Dedifferentiated amniotic fluid mesenchymal stem cell (primary cell): ENCODE measurements at regions not wholly inside any gene's neighbourhood (a gene's known extent, or its start where the extent isn't known, plus 50 kb on each side); places are given as distances from the start of the nearest gene placed in this dataset.

ENCODE experiments used
- DNase-seq: peaks from one replicate; pipeline ENCODE4 v3.0.0-alpha.2; 2016; ENCODE audit errors: extremely low spot score

DNA sequence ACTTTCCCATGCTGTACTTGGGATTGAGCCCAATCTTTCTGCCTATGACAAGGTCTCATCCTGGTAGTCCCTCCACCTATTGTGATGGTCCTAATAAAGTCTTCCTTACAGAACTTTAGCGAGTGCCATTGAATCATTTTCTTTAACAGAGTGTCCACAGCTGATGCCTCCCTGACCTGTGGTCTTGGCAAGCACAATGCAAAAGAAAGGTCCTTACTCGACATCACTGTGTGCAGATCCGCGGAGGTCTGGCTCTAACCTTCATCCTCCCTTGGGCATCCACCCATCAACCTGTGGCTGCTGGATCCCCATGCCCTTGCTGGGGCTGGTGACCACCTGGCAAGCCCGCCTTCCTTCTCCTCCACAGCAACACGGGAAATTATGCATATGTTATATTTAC lies 1203.9 kb downstream of the TBC1D22A start:
- DNase-seq: no peak

DNA sequence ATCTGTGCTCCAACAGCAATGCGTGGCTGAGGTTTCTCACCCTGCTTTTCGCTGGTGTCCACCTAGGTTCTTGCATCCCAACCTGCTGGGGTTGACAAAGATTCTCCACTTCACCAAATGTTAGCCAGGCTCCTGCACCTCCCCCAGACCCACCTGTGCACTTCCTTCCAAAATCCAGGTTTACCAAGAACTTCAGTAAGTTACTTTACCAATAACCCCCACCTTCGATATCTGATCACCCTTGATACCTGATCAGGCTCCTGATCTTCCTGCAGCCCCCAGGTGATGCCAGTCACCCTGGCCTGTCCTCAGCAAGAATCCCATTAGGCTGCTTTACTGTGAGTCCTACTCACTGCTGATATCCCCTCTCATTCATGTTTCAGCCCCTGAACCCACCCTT lies 1203.4 kb downstream of the TBC1D22A start:
- DNase-seq: no peak

DNA sequence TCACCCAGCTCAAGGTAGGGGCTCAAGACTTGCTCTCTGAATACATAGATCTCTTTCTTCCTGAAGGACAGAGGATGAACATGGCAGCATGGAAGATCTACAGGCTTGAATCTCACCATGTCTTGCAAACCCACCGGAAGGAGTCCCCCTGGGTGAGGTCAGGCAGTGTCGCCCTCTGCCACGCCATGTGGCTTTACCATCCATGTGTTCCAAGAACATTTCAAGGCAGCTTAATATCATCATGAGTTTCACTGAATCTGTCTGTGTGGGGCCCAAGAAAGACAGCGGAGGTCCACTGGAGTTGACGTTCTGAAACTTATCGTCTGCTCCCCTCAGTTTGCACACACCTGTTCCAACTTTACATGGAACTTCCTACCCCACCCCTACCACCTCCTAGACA lies 1202.6 kb downstream of the TBC1D22A start:
- no peak for DNase-seq

DNA sequence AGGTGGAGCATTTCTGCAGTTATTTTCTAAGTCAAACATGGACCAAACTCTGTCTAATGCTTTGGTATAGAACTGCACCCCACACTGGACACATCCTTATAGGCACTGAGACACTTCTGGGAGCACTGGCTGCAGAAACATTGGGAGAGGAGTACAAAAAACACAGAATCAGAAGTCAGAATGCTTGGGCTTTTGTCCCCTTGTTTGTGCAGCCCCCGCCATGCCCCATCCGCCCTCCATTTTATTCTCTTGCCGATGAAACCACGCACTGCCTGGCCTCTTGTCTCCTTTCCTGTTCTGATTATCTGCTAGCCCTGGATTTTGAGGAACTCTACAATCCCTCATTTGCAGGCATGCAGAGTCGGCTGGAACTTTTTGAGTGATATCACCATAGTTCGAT lies 1201.2 kb downstream of the TBC1D22A start:
- DNase-seq: no peak

DNA sequence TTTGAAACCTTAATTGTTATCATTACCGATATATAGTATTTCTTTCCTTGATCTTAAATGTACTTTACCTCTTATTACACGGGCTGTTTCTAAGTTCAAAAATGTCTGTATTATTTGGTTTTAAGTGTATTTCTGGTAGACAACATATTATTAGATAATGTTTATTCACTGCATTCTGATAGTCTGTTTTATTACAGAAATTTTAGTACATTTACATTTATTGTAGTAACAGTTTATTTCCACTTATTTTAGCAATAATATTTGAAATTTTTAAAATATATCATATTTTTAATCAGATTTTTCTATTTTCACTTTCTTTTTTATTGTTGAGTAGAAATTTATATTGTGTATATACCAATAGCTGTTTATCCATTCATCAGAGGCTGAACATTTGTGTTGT lies 1195.2 kb downstream of the TBC1D22A start:
- no peak for DNase-seq

DNA sequence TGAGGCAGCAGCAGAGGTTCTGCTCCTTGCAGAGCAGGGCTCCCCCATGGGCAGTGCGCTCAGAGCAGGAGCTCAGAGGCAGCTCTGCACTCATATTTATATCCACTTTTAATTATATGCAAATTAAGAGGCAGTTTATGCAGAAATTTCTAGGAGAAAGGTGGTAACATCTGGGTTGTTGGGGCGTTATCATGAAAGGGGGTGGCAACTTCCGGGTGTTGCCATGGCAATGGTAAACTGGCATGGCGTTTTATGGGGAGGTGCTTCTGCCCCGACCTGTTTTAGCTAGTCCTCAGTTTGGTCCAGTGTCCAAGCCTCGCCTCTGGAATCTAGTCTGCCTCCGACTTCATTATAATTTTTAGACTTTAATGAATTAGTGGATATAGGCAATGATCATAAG lies 1191.7 kb downstream of the TBC1D22A start:
- no peak for DNase-seq

DNA sequence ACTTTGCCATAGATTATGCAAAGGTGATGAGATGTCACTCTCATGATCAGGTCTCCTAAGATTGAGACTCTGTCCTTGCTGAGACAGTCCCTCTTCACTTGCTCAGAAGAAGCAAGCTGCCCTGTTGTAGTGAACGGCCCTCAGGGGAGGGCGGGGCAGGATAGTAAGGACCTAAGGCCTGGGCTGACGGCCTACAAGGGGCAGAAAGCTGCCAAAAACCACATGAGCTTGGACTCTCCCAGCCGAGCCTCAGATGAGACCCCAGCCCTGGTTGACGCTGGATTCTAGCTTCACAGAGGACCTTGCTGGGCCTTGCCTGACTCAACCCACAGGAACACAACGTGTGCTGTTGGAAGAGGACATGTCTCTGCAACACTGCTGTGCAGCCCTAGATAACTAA lies 1182.5 kb downstream of the TBC1D22A start:
- DNase-seq: no peak

DNA sequence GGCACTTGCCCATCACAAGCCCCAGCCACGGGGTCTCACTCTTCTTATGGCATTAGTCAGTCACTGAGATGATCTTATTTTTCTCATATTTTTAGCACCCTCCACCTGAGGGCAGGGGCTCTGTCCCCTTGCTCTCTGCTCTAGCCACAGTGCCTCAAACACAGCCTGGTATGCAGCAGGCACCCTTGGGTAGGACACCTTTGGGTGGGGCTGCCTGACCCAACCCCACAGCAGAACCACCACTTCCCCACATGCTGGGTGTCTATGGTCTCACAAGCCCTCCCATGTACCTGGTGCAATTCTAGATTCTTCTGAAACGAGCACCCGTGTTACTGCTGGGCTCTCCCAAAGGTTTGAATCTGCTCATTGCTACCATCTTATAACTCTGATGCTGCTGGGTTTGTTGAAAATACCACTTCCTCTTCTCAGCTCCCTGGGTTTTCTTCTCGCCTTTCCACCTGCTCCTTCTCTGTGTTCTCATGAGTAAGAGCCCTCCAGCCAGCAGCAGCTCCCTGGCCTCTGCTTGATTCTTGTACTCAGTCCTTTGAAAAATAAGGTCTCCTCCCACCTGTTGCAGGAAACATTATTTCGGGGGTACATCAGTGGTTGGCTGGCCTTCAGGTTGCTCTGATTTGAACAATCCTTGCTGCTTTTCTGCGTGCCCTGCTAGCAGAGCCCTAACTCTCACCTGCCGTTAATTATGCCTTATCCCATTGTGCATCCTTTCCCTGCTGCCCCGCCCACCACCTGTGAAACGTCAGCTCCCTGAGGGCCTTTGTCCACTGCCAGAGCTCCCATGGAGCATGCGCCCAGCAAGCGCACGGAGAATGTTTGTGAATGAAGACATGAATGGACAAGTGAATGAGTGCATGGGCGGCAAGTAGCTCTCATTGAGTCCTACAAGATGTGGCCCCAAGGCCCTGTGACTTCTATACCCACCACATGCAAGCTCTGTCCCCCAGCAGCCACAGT lies 1181.6 kb downstream of the TBC1D22A start:
- DNase-seq: no peak

DNA sequence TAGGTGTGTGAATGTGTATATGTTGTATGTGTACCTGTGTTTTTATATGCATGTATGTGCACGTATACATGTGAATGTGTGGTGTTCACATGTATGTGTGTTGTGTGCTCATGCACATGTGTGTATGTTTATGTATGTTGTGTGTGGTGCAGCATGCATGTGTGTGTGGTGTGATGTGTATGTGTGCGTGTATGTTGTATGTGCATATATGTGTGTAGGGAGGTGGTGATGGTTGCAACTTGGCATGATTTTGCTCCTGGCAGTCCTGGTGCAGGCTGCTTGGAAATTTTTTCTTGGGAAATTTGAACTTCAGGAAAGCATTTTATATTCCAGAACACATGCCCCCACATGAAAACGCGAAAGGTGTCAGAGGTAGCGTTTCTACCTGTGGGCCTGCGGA lies 1177.8 kb downstream of the TBC1D22A start:
- DNase-seq: no peak

DNA sequence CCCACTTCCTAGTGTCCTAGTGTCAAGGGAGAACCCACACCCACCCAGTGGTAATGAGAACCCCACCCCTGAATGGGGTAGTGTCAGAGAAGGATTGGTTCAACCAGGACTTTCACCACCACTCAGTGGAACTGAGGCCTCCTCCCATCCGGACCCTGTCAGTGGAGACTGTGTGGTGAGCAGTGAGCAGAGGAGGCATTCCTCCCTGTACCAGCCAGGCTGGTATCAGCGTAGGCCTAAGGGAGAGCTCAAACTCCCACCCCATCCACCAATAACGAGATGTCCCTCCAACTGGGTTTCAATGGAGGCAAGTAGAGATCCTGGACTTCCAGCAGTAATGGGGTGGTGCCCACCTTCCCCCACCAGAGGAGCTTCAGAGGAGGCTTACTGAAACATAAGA lies 1171.4 kb downstream of the TBC1D22A start:
- no peak for DNase-seq

DNA sequence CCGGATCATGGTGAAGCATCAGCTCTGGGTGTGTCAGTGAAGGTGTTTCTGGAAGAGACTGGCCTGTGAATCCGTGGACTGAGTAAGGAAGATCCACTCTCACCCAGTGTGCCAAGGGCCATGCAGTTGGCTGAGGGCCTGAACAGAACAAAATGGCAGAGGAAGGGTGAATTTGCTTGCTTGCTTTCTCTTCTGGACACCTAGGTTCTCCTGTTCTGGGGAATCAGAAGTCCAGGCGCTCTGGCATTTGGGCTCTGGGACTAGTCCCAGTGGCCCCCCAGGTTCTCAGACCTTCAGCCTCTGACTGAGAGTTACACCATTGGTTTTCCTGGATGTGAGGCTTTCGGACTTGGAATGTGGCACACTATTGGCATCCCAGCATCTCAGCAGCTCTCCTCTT lies 1170.8 kb downstream of the TBC1D22A start:
- no peak for DNase-seq

DNA sequence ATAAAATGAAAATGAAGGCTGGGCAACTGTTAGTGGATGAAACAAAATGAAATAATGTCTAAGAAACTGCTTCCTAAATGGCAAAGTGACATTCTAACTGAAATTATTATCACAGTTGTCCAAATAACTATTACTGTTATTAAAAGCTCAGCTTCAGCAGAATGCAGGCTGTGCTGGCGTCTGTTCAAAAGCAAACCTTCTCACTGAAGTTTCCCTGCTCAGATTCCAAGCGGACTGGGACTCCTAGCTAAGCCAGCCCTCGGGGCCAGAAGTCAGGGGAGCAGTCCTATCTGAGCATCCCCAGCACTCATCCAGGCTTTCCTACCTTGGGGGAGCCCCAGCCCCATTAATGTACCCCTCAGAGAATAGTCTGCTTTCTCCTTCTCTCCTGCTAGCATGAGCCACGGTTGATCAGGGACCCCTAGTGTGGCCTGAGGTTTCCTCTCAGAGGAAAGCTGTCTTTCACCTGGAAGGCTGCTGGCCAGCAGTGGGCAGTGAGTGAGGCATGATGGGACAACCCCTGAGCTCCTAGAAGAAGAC lies 1167.3 kb downstream of the TBC1D22A start:
- DNase-seq: no peak

DNA sequence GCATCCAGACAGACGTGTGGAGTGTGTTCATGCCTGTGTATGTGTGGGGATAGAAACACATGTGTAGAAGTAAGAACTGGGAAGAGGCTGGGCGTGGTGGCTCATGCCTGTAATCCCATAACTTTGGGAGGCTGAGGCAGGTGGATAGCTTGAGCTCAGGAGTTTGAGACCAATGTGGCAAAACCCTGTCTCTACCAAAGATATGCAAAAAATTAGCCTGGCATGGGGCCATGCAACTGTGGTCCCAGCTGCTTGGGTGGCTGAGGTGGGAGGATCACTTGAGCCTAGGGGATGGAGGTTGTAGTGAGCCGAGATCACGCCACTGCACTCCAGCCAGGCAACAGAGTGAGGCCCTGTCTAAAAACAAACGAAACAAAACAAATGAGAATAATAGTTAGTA lies 1166.6 kb downstream of the TBC1D22A start:
- DNase-seq: no peak

DNA sequence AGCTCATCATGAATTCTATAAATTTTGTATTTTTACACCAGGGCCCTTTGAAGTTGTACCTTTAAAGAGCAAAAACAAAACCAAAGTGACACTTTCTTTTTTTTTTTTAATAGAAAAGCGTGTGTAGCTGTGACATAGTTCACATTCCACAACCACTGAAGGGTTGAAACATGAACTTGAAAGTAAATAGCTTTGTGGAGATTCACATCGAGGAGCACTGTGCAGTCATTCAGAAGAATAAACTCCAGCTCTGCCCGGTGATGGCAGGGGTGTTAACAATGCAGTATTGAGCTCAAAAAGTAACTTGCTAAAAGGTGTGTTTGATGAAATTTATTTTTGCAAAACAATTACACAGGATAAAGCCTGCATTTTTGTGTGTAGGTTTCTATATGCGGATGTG lies 1166.2 kb downstream of the TBC1D22A start:
- no peak for DNase-seq

DNA sequence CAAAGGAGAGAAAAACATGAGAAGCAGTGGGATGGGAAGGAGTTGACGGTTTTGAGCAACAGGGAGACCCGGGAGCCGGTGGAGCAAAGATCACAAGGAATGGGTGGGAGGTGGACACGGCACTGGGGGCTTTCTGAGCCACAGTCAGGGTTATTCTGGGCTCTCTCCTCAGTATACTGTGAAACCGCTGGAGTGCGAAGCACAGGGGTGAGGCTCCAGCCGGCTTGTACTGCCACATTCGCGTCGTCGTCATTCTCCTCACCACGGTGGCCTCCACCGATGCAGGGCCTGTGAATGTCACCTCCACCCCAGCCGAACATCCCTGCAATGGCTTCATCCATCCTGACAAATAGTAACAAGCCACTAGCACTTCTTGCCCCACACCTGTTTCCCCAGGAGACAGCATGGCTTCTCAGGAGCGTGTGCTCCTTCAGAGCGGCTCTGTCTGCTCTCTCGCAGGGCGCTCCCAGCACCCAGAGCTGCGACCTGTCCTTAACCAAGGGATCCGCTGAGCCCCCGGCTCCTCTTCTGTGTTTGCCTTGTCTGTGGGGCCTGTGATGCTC lies 1165.3 kb downstream of the TBC1D22A start:
- DNase-seq: no peak

DNA sequence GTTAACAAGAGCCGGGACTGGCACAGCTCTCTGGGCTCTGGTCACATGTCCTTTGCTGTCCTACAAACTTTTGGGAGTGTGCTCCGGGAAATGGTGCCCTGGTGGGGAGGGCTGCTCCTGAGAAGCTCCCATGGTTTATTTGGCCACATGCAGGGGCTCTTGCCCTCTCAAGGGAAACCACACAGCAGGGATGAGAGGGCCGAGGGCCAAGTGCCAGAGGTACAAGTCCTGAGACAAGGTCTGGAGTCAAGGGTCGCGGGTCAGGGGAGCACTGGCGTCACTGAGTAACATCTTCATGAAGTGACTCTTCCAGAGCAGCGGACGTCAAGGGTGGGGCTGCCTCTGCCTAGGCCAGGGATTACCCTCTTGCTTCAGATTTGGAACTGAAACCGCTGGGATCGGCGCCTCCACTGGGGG lies 1160.6 kb downstream of the TBC1D22A start:
- DNase-seq: no peak

DNA sequence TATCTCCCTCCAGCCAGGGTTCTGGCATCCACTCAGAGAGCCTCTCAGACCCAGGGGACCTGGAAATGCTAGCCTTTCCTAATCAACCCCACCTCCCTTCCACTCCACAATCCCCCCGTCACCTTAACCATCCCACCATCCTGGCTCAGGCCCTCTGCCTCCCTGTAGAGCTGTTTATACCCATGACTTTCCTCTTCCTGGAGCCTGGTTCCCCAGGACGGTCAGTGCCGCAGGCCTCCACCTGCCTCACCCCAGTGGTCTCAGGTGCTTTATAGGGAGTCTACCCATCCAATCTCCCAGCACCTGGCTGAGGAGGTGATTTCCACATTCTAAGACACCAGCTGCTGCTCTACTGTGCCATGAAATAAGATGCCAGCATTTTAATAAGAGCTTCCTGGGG lies 1159.5 kb downstream of the TBC1D22A start:
- no peak for DNase-seq

DNA sequence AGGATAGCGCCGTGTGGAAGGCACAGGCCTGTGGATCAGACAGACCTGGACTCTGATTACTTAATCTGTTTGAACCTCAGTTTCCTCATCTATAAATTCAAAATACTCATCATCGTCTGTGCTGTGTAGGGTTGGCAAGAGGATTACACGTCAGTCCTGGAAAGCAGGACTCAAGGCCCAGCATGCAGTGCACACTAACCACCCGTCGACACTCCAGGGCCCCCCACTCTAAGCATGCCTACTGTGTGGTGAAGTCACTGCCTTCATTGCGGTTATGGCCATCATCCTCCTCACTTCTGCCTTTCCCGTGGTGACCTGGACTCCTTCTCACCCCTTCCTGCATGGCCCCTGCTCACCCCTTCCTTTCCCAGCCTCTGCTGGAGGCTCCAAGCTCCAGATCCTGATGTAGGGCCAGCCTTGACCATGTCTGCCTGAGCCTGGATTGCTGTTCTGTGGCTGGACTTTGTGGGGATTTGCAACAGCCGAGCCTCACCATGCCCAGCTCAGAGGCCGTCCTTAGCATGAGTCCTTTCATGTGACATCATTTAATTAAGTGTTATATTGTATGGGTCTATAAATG lies 1158.0 kb downstream of the TBC1D22A start:
- DNase-seq: no peak

DNA sequence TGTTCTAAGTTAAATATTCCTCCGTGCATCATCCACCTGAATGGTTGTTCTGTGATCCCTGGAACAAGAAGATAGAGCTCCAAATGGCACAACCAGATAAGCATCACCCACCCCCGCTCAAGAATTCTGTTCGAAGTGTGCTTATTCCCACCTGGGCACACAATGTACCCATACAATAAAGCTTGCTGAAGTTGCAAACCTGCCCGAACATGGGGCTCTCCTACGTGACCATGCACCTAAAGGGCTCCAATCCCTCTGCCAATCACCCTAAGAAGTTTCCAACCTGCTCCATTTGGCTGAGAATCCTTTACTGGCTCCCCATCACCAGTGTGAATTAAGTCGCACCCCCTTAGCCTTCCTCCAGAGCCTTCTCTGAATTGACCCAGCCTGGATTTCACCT lies 1157.4 kb downstream of the TBC1D22A start:
- no peak for DNase-seq

DNA sequence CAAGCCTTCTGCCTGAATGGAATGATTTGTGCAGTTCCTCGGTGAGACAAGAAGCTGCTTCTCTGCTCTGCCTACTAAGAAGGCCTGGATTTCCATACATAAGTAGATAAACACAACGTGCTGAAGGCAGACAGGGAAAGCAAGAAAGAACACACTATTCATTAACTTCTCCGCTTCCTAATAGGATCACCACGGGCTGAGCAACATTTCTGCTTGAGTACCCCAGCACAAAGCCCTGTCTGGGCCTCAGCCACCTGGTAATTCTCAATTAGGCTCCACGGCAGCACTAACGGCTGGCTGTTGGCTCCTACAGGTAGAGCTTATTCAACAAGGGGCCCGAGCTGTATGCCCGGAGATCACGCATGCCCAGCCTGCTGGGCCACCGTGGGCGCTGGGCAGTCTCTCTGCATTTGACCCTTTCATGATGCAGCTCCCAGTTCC lies 1156.6 kb downstream of the TBC1D22A start:
- DNase-seq: no peak

DNA sequence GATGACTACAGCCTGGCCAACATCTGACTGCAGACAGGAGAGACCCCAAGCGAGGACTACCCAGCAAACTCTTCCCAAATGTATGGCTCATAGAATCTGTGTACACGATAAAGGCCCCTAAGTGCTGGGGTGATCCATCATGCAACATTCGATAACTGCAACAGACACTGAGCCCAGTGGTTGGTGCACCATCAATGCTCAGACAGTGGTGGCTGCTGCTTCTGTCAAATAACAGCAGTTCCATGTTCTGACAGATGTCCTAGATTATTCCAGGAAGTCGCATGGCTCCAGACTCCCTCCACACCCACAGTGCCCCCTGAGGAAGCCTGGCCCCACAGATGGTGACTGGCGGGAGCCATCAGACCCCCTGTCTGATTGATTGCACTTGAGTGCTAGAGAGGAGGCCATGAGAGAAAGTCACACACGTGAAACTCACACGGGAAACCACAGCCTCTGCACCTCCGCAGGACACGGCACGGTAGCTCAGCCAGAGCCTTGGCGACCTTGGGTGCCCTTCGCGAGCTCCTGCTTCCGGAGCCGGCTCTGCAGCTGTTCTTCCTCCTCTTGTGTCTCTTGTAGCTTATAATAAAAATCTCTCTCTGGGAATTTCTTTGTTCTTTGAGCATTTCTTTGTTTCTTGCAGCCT lies 1155.9 kb downstream of the TBC1D22A start:
- no peak for DNase-seq

DNA sequence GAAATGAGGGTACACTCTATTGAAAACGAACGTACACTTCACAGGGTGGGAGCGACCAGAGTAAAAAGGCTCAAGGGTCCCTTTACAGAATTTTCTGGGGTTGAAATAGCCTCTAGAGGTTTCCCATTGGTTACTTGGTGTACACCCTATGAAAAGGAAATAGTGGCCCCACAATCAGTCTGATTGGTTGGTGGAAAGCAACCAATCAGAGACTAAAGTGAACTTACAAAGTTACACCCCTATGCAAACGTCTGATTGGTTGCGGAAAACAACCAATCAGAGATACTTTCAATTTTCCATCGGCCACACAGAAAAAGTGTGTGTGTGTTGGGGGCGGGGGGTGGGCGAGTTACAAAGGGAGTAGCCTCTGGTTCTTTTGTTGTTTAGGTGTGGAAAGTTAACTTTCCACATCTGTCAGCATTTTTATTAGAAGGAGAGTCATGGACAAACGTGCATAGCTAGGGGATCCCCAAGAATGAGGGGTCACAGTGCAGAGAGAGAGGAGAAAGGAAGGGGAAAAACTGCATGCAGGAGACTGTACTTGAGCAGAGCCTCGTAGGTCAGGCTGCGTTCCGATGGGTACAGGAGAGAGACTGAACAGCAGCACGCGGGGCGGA lies 1152.1 kb downstream of the TBC1D22A start:
- no peak for DNase-seq
